ENCODE measurements at regions not wholly inside any gene's neighbourhood (a gene's known extent, or its start where the extent isn't known, plus 50 kb on each side); places are given as distances from the start of the nearest gene placed in this dataset.

GRCh38 chr5:63837437-63837836 is 124.8 kb downstream of the HTR1A start:
- H3K4me3 ChIP-seq (ENCODE audit: low read length), result no peak overlapping the region
- H3K36me3 ChIP-seq (replicated peaks; ENCODE audit: insufficient read depth, low read length), result no peaks in the 10 kb centered on the region
- TF ChIP-seq EZH2 (optimal IDR thresholded peaks at IDR 0.05; ENCODE audit: low read depth, low read length) (no peak), CTCF (IDR thresholded peaks at IDR 0.05; ENCODE audit: low read length) (no peak), EZH2phosphoT487 (IDR thresholded peaks at IDR 0.05; ENCODE audit: low read length) (no peak)
- H3K4me2 ChIP-seq (ENCODE audit: low read depth, low read length), result no peak overlapping the region
- no peaks in the 10 kb centered on the region for H4K20me1 ChIP-seq (ENCODE audit: insufficient read depth, low read length)
- H3K27me3 ChIP-seq (replicated peaks; ENCODE audit: insufficient read depth, low read length), result no peaks in the 10 kb centered on the region
- no peak for DNase-seq
- no peaks in the 10 kb centered on the region for H3K4me1 ChIP-seq (ENCODE audit: low read length)
- no peaks in the 10 kb centered on the region for H3F3A ChIP-seq (ENCODE audit: insufficient read depth, low read length)
- no peaks in the 10 kb centered on the region for H3K9me3 ChIP-seq (replicated peaks; ENCODE audit: insufficient read depth, low read length)
- no peak overlapping the region for H3K9ac ChIP-seq (ENCODE audit: low read length)
- H2AFZ ChIP-seq (ENCODE audit: low read length), result no peak overlapping the region
- no peaks in the 10 kb centered on the region for H3K79me2 ChIP-seq (ENCODE audit: low read length)
- no peak overlapping the region for H3K27ac ChIP-seq (ENCODE audit: low read length)
- no peaks in the 10 kb centered on the region for H3K9me2 ChIP-seq (replicated peaks; ENCODE audit: insufficient read depth, low read length)

- Histone ChIP-seq H3K36me3 (replicated peaks; ENCODE audit: insufficient read depth, low read length) (no peaks in the 10 kb centered on the region), H3K4me1 (ENCODE audit: low read length) (no peaks in the 10 kb centered on the region), H2AFZ (ENCODE audit: low read length) (no peak overlapping the region), H3K4me2 (ENCODE audit: low read depth, low read length) (no peak overlapping the region), H3K79me2 (ENCODE audit: low read length) (no peaks in the 10 kb centered on the region), H3K27ac (ENCODE audit: low read length) (no peak overlapping the region), H3K27me3 (replicated peaks; ENCODE audit: insufficient read depth, low read length) (no peaks in the 10 kb centered on the region), H3K9ac (ENCODE audit: low read length) (no peak overlapping the region), H3K9me2 (replicated peaks; ENCODE audit: insufficient read depth, low read length) (0 out of 2 replicates have a peak, but pooled peaks cover 2% of the 10 kb centered on the region), H3K4me3 (ENCODE audit: low read length) (no peak overlapping the region), H4K20me1 (ENCODE audit: insufficient read depth, low read length) (no peaks in the 10 kb centered on the region), H3F3A (ENCODE audit: insufficient read depth, low read length) (no peaks in the 10 kb centered on the region), H3K9me3 (replicated peaks; ENCODE audit: insufficient read depth, low read length) (no peaks in the 10 kb centered on the region)
- TF ChIP-seq EZH2 (optimal IDR thresholded peaks at IDR 0.05; ENCODE audit: low read depth, low read length) (no peak), EZH2phosphoT487 (IDR thresholded peaks at IDR 0.05; ENCODE audit: low read length) (no peak), CTCF (IDR thresholded peaks at IDR 0.05; ENCODE audit: low read length) (no peak)
- DNase-seq, result no peak
Measured at GRCh38 chr5:63831381-63831780, 130.9 kb downstream of the HTR1A start.

DNA sequence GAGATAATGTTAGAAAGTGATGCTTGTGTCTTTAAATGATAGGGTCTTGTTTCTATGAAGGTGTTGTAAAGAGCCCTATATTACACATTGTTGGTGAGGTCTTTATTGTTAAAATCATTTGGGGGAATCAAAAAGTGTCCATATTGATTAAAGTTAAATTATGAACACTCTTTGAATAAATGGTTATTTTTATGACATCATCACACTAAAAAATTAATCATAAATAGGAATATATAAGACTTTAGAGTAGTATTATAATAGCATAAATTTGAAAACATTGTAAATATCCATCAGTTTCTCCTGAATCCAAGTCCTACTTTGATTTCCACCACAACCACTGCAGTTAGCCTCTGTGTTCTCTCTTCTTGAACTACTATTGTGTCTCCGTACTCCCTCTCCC is 136.3 kb downstream of the HTR1A start:
- Histone ChIP-seq H3K27me3 (replicated peaks; ENCODE audit: insufficient read depth, low read length) (no peaks in the 10 kb centered on the region), H2AFZ (ENCODE audit: low read length) (no peak overlapping the region), H4K20me1 (ENCODE audit: insufficient read depth, low read length) (no peaks in the 10 kb centered on the region), H3K27ac (ENCODE audit: low read length) (no peak overlapping the region), H3K4me3 (ENCODE audit: low read length) (no peak overlapping the region), H3F3A (ENCODE audit: insufficient read depth, low read length) (no peaks in the 10 kb centered on the region), H3K9ac (ENCODE audit: low read length) (no peak overlapping the region), H3K4me2 (ENCODE audit: low read depth, low read length) (no peak overlapping the region), H3K9me2 (replicated peaks; ENCODE audit: insufficient read depth, low read length) (0 out of 2 replicates have a peak, but pooled peaks cover 2% of the 10 kb centered on the region), H3K4me1 (ENCODE audit: low read length) (no peaks in the 10 kb centered on the region), H3K9me3 (replicated peaks; ENCODE audit: insufficient read depth, low read length) (no peaks in the 10 kb centered on the region), H3K79me2 (ENCODE audit: low read length) (no peaks in the 10 kb centered on the region), H3K36me3 (replicated peaks; ENCODE audit: insufficient read depth, low read length) (no peaks in the 10 kb centered on the region)
- DNase-seq, result no peak
- no peak for TF ChIP-seq EZH2phosphoT487 (IDR thresholded peaks at IDR 0.05; ENCODE audit: low read length)

DNA sequence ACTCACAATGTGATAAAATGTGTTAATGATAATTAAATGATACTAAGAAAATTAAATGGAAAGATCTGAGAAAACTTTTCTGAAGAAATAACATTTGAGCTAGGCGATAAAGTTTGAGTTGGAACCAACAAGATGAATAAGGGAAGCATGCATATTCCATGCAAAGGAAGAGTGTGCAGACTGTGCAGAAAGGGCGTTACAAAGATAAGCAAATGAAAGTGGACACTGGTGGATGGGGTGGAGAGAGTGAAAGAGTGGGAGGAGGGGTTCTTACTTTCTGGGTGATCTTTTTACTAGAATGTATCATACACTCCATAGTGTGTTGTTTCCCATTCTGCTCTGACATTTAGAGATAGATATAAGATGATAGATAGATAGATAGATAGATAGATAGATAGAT is 138.7 kb downstream of the HTR1A start:
- Histone ChIP-seq H3K79me2 (ENCODE audit: low read length) (no peaks in the 10 kb centered on the region), H3K36me3 (replicated peaks; ENCODE audit: insufficient read depth, low read length) (no peaks in the 10 kb centered on the region), H3K4me2 (ENCODE audit: low read depth, low read length) (no peak overlapping the region), H3K27me3 (replicated peaks; ENCODE audit: insufficient read depth, low read length) (no peaks in the 10 kb centered on the region), H2AFZ (ENCODE audit: low read length) (no peak overlapping the region), H3F3A (ENCODE audit: insufficient read depth, low read length) (no peaks in the 10 kb centered on the region), H3K9me3 (replicated peaks; ENCODE audit: insufficient read depth, low read length) (no peaks in the 10 kb centered on the region), H3K9ac (ENCODE audit: low read length) (no peak overlapping the region), H4K20me1 (ENCODE audit: insufficient read depth, low read length) (no peaks in the 10 kb centered on the region), H3K9me2 (replicated peaks; ENCODE audit: insufficient read depth, low read length) (no peaks in the 10 kb centered on the region), H3K4me3 (ENCODE audit: low read length) (no peak overlapping the region), H3K4me1 (ENCODE audit: low read length) (no peaks in the 10 kb centered on the region), H3K27ac (ENCODE audit: low read length) (no peak overlapping the region)
- DNase-seq, result no peak
- TF ChIP-seq CTCF (IDR thresholded peaks at IDR 0.05; ENCODE audit: low read length) (no peak), EZH2phosphoT487 (IDR thresholded peaks at IDR 0.05; ENCODE audit: low read length) (no peak), EZH2 (optimal IDR thresholded peaks at IDR 0.05; ENCODE audit: low read depth, low read length) (no peak)
